Brain microvascular endothelial cell (primary cell): ENCODE measurements at regions not wholly inside any gene's neighbourhood (a gene's known extent, or its start where the extent isn't known, plus 50 kb on each side); places are given as distances from the start of the nearest gene placed in this dataset.

Experiments
- DNase-seq: peaks from one replicate; pipeline ENCODE4 v3.0.0-alpha.2; 2020
- H3K27ac ChIP-seq: fragments of 250-450 bp; sonication (Bioruptor Pico); 2 replicates; pipeline ENCODE4 v1.5.1; 2020; ENCODE audit warnings: mild to moderate bottlenecking, moderate library complexity
- H3K27me3 ChIP-seq: fragments of 250-450 bp; sonication (Bioruptor Pico); replicated peaks from 2 replicates; pipeline ENCODE4 v1.5.1; 2020; ENCODE audit warnings: mild to moderate bottlenecking
- H3K36me3 ChIP-seq: fragments of 250-450 bp; sonication (Bioruptor Pico); replicated peaks from 2 replicates; pipeline ENCODE4 v1.5.1; 2020; ENCODE audit warnings: mild to moderate bottlenecking
- H3K4me3 ChIP-seq: 2 replicates; pipeline ENCODE4 v1.5.1; 2011; ENCODE audit warnings: low read depth, mild to moderate bottlenecking, control low read depth, low read length, moderate library complexity
- in situ Hi-C: cut with HindIII; loops from 2 replicates; pipeline ENCODE4 v1.10.0; 2017; ENCODE audit warnings: low sequenced_read_pairs, low pct_ligation_motif_present
- TF ChIP-seq, protein P1 (sequence below): IDR thresholded peaks from 2 replicates; pipeline ENCODE4 v1.5.1; 2011; ENCODE audit warnings: low read depth, mild to moderate bottlenecking, moderate library complexity, low read length, control low read depth, inconsistent platforms; ENCODE audit errors: missing control alignments

DNA sequence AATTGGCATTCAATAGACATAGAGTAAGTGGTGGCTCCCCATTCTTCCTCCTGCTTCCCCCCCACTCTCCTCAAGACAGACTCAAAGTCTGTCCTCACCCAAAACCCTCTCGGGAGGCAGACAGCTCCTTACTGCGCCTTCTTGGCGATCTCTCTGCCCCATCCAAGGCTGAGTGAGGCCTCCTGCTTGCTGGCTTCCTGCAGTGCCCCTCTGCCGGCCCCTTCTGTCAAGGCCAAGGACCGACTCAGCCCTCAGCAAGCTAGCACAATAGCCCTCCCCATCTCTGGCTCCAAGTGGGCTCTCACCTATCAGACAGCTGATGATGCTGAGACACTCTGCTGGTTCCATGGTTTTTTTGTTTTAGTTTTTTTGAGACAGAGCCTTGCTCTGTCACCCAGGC lies 62.5 kb upstream of the DLK1 start:
- H3K27me3 ChIP-seq = no peaks in the 10 kb centered on the region
- TF ChIP-seq, protein P1, sequence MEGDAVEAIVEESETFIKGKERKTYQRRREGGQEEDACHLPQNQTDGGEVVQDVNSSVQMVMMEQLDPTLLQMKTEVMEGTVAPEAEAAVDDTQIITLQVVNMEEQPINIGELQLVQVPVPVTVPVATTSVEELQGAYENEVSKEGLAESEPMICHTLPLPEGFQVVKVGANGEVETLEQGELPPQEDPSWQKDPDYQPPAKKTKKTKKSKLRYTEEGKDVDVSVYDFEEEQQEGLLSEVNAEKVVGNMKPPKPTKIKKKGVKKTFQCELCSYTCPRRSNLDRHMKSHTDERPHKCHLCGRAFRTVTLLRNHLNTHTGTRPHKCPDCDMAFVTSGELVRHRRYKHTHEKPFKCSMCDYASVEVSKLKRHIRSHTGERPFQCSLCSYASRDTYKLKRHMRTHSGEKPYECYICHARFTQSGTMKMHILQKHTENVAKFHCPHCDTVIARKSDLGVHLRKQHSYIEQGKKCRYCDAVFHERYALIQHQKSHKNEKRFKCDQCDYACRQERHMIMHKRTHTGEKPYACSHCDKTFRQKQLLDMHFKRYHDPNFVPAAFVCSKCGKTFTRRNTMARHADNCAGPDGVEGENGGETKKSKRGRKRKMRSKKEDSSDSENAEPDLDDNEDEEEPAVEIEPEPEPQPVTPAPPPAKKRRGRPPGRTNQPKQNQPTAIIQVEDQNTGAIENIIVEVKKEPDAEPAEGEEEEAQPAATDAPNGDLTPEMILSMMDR = no peak
- no peak overlapping the region for H3K27ac ChIP-seq
- no peaks in the 10 kb centered on the region for H3K36me3 ChIP-seq
- in situ Hi-C loops = loop anchor here (25.0 kb wide), 1 partner anchor 252 kb away; no protein-coding TSS in a partner anchor
- no peak overlapping the region for H3K4me3 ChIP-seq
- DNase-seq = no peak

DNA sequence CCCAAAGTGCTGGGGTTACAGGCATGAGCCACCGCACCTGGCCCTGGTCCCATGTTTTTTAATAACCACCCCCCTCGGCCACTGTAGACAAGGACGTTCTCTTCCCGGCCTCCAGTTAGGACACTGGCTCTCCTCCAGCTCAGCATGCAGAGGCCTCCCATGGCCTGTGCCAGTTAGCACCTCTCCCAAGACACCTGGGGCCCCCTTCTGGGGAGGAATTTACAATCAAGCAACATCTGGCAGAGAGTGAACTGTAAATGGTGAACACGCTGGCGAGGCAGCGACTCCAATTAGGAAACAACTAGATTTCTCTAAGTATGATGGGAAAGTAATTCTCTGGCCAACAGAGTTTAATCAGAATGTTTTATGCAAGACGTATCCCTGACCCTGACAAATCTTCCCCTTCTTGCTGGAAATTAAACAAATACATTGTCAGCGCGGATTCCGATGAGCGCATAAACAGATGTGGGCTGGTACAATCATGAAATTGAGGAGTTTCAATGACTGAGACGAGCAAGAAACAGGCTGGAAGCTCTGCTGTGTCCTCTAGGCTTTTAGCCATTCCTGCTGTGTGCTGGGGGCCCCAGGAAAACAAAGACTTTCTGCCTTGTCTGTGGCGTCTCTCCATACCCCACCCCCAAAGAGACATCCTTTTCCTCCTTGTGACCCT lies 61.7 kb upstream of the DLK1 start:
- H3K27me3 ChIP-seq = no peaks in the 10 kb centered on the region
- TF ChIP-seq, protein P1 = no peak
- in situ Hi-C loops = loop anchor here (25.0 kb wide), 1 partner anchor 253 kb away; no protein-coding TSS in a partner anchor
- no peaks in the 10 kb centered on the region for H3K36me3 ChIP-seq
- no peak overlapping the region for H3K4me3 ChIP-seq
- no peak overlapping the region for H3K27ac ChIP-seq
- no peak for DNase-seq

DNA sequence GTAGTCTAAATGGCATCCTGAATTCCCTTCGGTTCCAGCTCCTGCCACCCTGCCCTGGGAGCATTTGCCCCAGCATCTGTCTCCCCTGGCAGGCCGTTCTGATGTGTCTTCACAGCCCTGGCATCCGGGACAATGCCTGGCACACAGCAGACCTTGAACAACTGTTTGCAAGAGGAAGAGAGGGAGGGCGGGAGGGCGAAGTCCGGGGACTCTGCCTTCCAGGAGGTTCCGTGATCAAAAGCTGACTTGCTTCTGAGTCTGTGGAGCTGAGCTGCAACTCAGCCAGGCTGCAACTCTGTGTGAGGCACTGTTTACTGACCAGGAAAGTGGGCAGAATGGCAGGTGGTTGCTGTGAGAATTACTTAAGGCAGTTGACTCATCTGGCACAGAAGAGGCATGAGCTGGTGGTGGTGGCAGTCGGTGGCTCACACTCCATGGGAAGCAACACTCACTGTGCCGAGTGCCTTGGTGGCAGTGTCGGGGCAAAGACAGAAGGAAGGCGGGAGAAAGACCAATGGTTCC lies 61.1 kb upstream of the DLK1 start:
- TF ChIP-seq, protein P1 = no peak
- in situ Hi-C loops = loop anchor here (25.0 kb wide), 1 partner anchor 253 kb away; no protein-coding TSS in a partner anchor
- no peaks in the 10 kb centered on the region for H3K27me3 ChIP-seq
- H3K4me3 ChIP-seq = no peak overlapping the region
- DNase-seq = no peak
- H3K27ac ChIP-seq = no peak overlapping the region
- no peaks in the 10 kb centered on the region for H3K36me3 ChIP-seq

DNA sequence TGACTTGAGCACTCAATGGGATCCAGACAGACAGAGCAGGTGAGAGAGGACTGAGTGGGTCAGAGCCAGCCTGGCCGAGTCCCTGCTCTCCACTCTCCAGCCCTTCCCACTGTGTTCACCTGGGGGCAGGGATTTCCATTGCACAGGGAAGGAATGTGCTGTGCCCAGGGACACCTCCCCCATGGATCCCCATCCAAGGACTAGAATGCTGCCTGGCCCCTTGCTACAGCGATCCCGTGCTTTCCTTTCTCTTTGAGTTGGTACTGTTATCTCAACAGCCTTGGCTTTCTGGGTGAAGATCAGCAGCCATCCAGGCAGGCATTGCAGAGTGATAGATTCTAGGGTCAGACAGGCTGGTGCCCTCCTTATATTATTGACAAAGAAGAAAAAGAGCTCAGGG lies 60.3 kb upstream of the DLK1 start:
- no peaks in the 10 kb centered on the region for H3K36me3 ChIP-seq
- no peak overlapping the region for H3K27ac ChIP-seq
- TF ChIP-seq, protein P1 = no peak
- H3K4me3 ChIP-seq = no peak overlapping the region
- H3K27me3 ChIP-seq = no peaks in the 10 kb centered on the region
- no peak for DNase-seq
- in situ Hi-C loops = loop anchor here (25.0 kb wide), 1 partner anchor 254 kb away; no protein-coding TSS in a partner anchor

DNA sequence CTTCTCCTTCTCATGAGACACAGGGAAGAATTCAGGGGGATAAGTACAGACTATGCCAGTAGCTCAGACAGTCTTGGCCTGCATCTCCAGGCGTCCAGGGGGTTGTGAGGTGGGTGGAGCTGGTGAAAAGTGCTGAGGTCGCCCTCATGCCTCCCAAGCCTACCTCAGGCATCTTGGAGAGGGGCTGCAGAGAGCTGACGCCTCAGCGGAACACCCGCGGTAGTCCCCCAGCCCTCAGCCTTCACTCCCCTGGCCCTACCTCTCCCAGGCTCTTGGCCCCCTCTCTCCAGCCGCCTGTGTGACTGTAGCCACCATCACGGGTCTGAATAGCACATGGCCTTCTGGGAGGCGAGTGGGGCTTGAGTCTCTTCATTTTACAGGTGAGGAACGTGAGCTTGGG lies 59.8 kb upstream of the DLK1 start:
- Histone ChIP-seq H3K27me3 (no peaks in the 10 kb centered on the region), H3K36me3 (no peaks in the 10 kb centered on the region), H3K27ac (no peak overlapping the region), H3K4me3 (no peak overlapping the region)
- in situ Hi-C loops = loop anchor here (25.0 kb wide), 1 partner anchor 255 kb away; no protein-coding TSS in a partner anchor
- DNase-seq = no peak
- TF ChIP-seq, protein P1 = no peak
